HG03280 (cell line): ENCODE measurements at regions not wholly inside any gene's neighbourhood (a gene's known extent, or its start where the extent isn't known, plus 50 kb on each side); places are given as distances from the start of the nearest gene placed in this dataset.
"Not testable (repeated sequence)": the region's sequence is repeated elsewhere in the genome, so short reads cannot be mapped to it uniquely, and the experiment has no call there.

ENCODE experiments used
- ATAC-seq: cut with Tn5 transposase; IDR thresholded peaks from one replicate; pipeline ENCODE4 v1.9.1; 2021; ENCODE audit warnings: mild to moderate bottlenecking, moderate library complexity; ENCODE audit not compliant: unreplicated experiment

DNA sequence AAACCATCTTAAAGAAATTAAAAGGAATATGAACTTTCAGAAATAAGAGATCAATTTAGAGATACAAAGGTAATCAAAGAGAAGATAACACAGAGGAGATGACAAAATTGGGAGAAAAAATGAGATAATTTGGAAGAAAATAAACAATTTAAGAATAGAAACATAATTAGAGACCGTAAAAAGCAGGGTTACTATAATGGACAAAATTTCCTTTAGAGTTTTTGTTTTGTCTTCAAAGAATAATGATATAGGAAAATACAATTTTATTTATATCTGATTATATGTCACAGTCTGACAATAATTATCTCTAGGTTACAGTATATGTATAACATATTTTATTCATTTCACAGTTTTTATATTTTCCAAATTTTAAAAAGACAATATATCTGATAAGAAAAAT, 716.4 kb upstream of the ZNF804A start:
- no peak for ATAC-seq

- ATAC-seq, result no peak
Measured at GRCh38 chr2:183892315-183892941, 705.9 kb upstream of the ZNF804A start.

GRCh38 chr2:183898641-183899040, 699.7 kb upstream of the ZNF804A start:
- ATAC-seq, result no peak

- no peak for ATAC-seq
Measured at GRCh38 chr2:183901931-183902330, 696.4 kb upstream of the ZNF804A start.

DNA sequence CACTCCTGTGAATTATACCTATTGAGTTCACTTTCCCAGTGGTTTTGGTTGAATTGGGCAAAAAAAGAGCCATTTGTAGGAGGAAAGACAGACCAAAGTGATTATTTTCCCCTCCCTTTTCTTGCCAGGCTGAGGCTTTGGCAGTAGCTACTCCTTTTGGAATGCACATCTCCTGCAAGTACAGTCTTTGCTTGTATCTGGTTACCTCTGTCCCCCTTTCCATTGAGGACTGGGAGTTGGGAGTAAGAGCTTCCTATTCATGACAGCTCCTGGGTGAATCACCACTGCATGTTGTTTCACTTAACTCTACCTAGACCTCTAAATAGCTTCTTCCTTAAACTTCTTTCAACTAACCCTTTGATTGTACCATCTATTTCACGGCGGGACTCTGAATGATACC, 695.3 kb upstream of the ZNF804A start:
- no peak for ATAC-seq

DNA sequence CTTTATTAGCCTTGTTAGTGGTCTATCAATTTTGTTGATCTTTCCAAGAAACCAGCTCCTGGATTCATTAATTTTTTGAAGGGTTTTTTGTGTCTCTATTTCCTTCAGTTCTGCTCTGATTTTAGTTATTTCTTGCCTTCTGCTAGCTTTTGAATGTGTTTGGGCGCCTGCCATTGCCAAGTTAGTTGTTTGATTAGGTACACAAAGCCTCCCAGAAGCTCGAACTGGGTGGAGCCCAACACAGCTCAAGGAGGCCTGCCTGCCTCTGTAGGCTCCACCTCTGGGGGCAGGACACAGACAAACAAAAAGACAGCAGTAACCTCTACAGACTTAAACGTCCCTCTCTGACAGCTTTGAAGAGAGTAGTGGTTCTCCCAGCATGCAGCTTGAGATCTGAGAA, 682.3 kb upstream of the ZNF804A start:
- not testable (repeated sequence) for ATAC-seq

GRCh38 chr2:183919167-183919566, 679.2 kb upstream of the ZNF804A start:
- no peak for ATAC-seq

GRCh38 chr2:183919926-183920325, 678.4 kb upstream of the ZNF804A start:
- ATAC-seq, result no peak

DNA sequence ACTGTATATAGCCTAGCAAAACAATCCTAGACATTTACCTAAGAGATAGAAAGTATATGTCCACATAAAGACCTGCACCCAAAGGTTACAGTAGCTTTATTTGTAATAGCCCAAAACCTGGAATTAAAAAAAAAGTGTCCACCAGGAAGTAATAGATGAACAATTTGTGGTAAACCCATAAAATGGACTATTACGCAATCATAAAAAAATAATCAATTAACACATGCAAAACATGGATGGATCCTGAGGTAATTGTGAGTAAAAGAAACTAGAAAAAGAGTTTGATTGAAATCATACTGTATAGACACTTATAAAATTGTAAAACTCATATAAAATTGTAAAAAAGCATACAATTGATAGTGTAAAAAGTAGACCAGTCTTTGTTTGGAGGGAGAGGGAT, 673.0 kb upstream of the ZNF804A start:
- ATAC-seq, result no peak

DNA sequence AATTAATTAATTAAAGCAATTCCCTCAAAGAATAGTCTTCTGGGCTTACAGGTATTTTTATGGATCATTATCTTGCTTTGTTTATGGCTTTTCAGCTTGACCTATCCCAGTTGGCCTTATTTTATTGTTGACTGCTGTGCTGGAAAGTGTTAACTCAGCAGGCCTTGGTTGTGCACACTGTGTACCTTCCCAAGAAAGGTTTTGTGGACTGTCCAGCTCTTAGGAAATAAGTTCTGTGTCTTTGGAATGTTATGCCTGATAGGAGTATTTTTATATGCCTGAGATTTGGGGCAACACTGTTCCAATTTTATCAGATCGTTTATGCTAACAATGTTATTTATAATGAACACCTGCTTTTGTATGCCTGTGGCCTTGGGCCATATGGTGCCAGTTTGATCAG, 671.9 kb upstream of the ZNF804A start:
- ATAC-seq, result no peak

DNA sequence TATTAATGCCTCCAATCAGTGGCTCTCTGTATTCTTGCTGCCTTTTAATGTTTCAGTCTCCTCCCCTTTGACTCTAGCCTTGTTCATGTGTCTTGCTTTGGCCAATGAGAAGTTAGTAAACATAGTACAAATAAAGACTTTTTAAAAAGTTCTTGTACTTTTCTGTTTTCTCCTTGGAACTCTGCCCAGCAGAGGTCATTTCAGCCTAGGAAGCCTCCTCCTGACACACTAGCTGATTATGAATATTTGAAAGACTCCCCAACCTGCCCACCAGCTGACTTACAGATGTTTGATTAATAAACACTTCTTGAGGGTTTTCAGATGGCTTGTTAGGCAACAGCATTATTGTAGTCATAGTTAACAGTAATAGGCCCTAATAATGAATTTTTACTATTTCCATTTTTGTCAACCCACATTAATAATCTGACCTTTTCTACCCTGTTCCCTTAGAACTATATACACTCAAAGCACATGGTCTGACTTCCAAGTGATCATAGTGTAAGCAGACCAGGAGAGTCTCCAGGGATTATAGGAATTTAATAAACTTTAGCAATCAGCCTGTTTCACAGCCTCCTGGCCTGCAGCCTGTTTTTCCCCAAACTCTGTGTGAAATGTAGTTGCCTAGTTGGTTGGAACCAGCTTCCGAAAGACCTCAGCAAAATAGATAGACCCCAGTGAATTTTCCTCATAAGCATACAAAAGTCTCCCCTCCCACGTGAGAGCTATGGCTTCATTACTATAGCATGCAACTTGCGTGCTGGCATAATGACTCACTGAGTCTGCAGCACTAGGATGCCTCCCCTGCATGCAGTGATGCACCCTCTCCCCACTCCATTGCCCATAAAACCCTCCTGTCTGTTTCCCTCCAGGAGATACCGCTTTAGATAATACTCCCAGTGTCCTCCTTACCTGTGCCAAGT, 670.7 kb upstream of the ZNF804A start:
- ATAC-seq, result no peak

GRCh38 chr2:183935005-183935404, 663.3 kb upstream of the ZNF804A start:
- no peak for ATAC-seq

- no peak for ATAC-seq
Measured at GRCh38 chr2:183937220-183937619, 661.1 kb upstream of the ZNF804A start.

DNA sequence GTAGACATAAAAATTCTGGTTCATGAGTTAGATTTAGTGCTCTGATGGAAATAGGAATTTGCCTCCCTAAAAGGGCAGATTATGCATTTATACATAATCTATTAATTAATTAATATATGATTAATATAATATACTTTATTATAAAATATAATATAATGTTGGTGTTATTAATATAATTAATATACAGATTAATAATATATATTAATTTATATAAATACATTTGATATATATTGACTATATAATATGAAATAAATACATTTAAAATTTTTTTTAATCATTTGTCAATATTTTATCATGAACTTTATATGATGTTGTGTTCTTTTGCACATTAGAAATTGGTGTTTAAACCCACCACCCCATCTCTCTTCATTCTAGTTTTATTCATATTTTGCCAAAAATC, 652.1 kb upstream of the ZNF804A start:
- ATAC-seq, result no peak

DNA sequence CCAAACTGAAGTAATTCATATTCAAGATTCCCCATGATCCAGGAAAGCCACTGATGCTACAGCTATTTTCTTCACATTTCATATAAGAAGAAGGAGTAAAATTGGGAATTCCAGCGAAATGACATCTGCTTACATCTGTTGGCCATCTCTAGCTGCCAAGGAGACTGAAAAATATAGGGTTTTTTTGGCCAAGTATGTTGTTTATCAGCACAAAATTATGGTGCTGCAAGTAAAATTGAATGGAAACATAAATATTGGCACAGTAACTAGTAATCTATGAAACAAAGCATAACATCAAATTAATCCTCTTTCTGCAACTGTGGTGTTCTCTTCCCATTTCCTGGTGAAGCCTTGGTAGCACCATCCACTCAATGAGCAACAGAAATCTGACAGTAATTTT, 649.5 kb upstream of the ZNF804A start:
- ATAC-seq, result no peak

GRCh38 chr2:183950673-183951072, 647.7 kb upstream of the ZNF804A start:
- no peak for ATAC-seq

DNA sequence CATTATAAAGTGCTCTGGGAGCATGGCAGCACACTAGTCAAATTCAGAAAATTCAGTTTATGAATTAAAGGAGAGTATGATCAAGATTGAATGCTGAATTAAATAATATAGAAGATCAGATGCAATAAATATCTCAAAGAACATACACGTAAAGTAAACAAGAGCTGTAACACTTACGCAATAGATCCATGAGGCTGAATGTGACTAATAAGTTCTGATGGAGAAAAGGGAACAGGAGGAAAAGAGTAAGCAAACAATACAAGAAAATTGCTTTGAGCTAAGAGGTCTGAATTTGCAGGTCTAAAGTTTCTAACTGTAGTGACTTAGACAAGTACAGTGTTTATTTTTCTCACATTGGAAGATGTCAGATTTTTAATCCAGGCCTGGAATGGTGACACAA, 646.7 kb upstream of the ZNF804A start:
- no peak for ATAC-seq

DNA sequence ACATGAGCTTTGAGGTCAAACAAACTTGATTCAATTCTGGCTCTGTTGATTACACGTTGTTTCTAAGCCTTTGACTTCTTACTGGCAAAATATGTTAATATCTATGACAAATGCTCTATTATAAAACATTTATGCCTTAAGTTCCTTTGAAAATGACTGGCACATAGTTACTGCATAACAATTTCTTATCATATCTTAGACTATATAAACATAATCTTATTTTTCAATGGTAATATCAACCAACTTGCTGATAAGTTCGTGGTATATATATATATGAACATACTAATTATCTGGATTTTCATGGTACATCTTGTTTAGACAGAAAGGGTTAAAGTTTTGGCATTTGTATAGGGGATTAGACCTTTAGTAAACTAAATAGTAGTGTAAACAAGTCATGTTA, 645.6 kb upstream of the ZNF804A start:
- ATAC-seq, result no peak

GRCh38 chr2:183963609-183964008, 634.7 kb upstream of the ZNF804A start:
- ATAC-seq, result no peak

- ATAC-seq, result no peak
Measured at GRCh38 chr2:183964565-183964964, 633.8 kb upstream of the ZNF804A start.

DNA sequence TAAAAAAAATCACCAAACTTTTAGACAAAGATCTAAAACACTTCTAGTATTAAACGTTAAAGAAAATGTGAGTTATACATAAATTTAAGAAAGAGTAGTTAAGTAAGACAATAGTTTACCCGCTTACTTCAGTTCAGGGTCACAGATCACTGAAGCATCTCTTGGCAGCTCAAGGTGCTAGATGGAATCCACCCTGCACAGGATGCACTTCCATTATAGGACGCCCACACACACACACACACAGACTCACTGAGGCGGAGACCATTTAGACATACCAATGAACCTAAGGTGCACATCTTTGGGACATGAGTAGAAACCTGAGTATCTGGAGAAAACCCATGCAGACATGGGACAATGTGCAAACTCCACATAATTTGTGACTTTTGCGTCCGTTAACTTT, 630.6 kb upstream of the ZNF804A start:
- no peak for ATAC-seq

DNA sequence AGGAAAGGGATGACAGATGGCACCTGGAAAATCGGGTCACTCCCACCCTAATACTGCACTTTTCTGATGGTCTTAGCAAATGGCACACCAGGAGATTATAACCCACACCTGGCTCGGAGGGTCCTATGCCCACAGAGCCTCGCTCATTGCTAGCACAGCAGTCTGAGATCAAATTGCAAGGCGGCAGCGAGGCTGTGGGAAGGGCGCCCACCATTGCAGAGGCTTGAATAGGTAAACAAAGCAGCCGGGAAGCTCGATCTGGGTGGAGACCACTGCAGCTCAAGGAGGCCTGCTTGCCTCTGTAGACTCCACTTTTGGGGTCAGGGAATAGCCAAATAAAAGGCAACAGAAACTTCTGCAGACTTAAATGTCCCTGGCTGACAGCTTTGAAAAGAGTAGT, 622.7 kb upstream of the ZNF804A start:
- not testable (repeated sequence) for ATAC-seq
